SHP77 (cell line): ENCODE measurements at regions not wholly inside any gene's neighbourhood (a gene's known extent, or its start where the extent isn't known, plus 50 kb on each side); places are given as distances from the start of the nearest gene placed in this dataset.
A peak's percentile ranks its signal among the peaks of the same experiment; 100 is the strongest.

ENCODE experiments used
- DNase-seq, 2 experiments: peaks; one replicate each; lab custom pipeline; 2025; lab: John Stamatoyannopoulos, UW

- DNase-seq: no peak
These were observed 255.8 kb downstream of the CYP26B1 start for GRCh38 chr2:71891719-71892422.

- DNase-seq: no peak
These were observed 256.5 kb downstream of the CYP26B1 start for GRCh38 chr2:71891155-71891554.

DNA sequence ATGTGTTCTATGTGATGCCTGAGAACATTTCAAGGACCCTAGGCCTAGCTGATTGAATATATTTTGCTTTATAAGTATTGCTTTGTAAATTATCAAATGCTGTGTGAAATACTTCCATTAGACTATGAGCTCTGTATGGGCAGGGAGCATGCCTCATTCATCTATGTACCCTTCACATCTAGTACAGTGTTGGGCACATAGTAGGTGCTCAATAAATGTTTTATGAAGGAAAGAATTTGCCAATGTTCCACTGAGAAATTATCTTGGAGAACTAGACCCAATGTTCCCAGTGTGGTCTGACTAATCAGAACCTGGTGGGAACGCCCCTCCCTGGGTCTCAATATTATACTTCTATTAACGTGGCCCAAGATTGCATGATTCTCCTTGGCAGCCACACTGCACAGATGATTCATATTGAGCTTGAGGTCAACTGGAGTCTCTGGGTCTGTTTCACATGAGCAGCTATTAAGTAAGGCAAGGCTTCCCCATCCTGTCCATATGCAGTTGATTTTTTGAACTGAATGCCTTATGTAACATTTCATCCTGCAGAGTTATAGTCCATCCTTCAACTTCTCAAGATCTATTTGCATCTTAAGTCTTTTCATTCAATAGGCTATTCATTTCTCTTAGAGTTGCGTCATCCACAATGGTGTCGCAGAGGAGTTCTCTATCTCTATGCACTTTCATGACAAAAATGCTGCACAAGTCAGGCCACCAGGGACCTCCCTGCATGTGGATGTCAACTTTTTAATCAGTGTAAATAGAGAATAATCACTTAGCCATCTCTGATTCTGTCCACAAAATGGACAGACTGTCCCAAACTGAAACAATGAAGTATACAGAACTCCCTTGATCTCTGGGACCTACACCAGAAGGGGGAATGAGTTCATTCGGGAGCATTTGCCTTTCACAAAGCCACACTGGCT is 257.6 kb downstream of the CYP26B1 start:
- DNase-seq: no peak

- no peak for DNase-seq
These were observed 258.8 kb downstream of the CYP26B1 start for GRCh38 chr2:71888751-71889445.

GRCh38 chr2:71887196-71887595 is 260.5 kb downstream of the CYP26B1 start:
- no peak for DNase-seq

GRCh38 chr2:71886241-71886640 is 261.4 kb downstream of the CYP26B1 start:
- DNase-seq: no peak

DNA sequence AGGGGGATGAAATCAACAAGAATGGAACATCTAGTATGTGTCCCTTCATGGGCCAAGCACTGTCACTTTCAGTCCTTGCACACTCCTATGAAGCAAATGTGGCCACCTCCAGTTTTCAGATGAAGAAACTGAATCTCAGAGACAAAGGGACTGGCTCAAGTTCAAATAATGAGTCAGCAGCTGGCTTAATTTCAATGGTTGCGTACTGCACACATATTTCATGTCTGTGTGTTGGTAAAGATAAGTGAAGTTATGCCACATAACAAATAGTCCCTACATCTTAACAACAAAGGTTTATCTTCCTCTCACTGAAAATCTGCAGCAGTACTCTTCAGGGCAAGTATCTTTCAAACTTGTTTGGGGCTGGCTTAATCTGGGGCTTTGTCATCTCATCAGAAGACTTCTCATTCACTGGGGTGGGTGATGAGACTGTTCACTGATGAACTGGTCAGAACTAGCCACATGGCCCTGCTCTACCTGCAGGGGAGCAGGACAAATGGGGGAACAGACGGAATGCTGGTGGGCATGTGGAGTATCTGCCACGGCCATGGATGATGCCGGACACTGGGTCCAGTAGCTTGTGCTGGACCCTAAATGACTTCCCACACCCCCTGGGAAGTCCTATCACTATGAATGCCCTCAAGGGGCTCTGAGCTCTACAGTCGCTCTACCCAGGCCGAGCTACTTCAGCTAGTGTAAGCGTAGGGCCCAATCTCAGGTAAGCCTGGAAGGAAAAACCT is 263.2 kb downstream of the CYP26B1 start:
- no peak for DNase-seq

DNA sequence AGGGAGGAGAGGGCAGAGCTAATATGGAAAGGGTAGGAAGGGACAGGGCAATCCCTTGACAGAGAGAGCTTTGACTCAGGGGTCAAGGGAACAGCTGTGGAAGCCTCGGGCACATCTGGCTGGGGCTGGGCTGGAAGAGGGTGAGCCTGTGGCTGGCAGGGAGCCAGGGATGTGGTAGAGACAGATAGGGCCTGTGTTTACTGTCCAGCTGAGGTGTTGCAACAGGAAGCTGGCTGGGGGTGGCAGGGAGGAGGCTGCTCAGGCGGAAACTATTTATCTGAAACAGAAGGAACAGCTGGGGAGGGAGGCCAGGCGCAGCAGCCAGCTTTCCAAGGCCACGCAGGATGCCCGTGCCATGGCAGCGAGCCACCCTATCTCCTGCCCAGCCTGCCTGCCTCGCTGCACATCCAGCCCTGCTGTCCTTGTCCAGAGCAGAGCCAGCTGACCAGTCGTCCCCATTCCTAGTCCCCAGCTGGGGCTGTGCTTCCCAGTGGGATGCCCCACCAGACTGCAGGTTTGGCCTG is 264.7 kb downstream of the CYP26B1 start:
- DNase-seq: peak in 1 of 2 experiments; percentile 54

DNA sequence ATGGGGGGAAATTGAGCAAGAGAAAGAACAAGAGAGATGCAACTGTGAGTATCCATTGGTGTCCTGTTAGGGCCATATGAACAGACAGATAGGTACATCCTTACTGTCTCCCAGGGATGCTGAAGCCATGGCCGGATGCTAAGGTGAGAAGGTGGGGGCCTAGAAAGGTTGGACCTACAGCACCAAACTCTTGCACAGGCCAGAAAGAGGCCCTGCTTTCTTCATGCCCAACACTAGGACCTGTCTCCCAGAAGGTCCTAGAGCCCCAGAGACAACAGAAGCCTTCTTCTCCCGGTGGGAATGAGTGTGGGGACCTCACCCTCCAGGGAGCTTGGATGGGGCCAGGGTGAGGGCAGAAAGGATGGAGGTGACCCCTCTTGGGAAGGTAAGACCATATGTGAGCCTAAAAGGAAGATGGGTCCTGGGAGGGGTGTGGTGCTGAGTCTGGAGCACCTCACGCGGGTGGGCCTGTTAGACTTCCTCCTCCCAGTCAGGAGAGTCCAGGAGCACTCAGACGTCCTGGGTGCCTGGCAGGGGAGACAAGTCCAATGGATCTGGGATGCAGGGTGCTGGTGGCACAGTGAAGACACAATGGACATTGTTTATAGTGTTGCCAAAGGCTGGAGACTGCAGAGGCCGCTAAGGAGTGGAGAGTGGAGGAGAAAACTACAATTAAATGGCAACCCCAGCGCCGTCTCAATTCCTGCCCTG is 265.3 kb downstream of the CYP26B1 start:
- no peak for DNase-seq

- DNase-seq: no peak
These were observed 266.6 kb downstream of the CYP26B1 start for GRCh38 chr2:71880846-71881610.

GRCh38 chr2:71880287-71880686 is 267.4 kb downstream of the CYP26B1 start:
- DNase-seq: no peak

DNA sequence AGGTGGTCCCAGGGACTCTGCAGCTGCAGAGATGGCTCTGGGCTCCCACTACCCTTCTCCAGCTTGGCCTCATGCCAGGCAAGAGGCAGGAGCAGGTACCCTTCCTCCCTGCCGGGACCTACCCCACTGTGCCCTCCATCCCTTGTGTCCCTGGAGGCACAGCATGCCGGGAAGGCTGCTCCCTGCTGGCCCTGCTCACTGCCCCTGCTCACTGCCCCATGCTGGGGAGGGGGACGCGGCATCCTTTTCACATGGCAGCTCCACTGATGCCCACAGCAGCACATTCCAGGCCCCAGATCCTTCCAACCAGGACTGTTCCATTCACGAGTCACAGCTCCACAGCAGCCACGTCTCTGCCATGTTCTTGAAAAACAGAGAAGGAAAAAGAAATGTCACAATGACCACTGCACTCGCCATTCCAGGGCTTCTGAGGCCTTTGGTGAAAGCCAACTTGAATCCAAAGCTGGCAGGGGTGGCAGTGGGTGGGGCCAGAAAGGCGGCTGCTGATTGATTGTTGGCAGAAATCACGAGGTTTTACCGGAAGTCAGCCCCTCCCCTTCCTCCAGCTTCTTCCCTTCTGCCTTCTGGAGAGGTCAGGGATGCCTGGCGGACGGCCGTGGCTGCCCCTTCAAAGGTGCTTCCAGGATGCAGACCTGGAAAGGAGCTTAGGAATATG is 268.0 kb downstream of the CYP26B1 start:
- DNase-seq: no peak

GRCh38 chr2:71878626-71879508 is 268.8 kb downstream of the CYP26B1 start:
- DNase-seq: no peak

DNA sequence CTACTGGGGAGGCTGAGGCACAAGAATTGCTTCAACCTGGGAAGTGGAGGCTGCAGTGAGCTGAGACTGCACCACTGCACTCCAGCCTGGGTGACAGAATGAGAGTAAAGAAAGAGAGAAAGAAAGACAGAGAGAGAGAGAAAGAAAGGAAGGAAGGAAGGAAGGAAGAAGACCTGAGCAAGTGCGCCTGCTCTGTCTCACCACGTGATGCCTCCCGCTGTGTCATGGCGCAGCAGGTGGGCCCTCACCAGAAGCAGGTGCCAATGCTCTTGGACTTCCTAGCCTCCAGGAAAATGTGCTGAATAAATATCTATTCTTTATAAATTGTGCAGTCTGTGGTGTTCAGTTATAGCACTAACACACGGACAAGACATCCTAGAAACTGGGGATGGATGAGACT is 270.0 kb downstream of the CYP26B1 start:
- DNase-seq: no peak

- no peak for DNase-seq
These were observed 270.9 kb downstream of the CYP26B1 start for GRCh38 chr2:71876542-71877451.

DNA sequence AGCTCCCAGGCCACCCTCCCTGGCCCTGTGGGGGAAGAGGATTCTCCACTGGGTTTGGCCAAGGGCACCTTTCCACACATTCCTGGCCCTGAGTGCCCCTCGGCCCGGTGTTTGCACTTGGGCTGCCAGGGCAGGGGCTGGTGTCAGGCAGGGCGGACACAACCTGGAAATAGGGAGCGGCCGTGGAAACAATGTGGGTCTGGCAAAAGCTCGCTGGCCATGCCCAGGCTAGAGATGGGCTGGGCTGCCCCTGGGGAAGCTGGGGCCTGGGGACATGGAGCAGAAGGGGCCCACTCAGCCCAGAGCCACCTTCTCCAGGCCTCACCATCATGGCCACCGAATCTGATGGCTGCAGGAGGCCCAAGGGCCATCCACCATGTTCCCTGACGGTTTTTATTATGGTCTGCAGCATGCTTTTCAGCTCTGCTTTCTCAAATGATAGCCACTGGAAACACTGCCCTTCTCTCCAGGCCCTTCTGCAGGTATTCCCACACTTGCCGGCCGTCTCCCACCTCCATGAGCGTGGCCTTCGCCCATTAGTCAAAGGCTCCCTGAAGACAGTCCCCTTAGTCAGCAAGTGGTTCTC is 275.1 kb downstream of the CYP26B1 start:
- DNase-seq: no peak

- no peak for DNase-seq
These were observed 282.2 kb downstream of the CYP26B1 start for GRCh38 chr2:71865391-71865965.
